HUES6 (cell line): ENCODE measurements at regions not wholly inside any gene's neighbourhood (a gene's known extent, or its start where the extent isn't known, plus 50 kb on each side); places are given as distances from the start of the nearest gene placed in this dataset.

Source experiments
- H3K27ac ChIP-seq: 2 replicates; pipeline ENCODE4 v1.7.0; 2013; ENCODE audit warnings: low read depth, mild to moderate bottlenecking, low read length, inconsistent platforms
- H3K27me3 ChIP-seq: 2 replicates; pipeline ENCODE4 v1.6.1; 2013; ENCODE audit warnings: low read length; ENCODE audit not compliant: control insufficient read depth, insufficient read depth
- H3K36me3 ChIP-seq: 2 replicates; pipeline ENCODE4 v1.6.1; 2013; ENCODE audit warnings: low read length; ENCODE audit not compliant: control insufficient read depth, insufficient read depth
- H3K4me1 ChIP-seq: 2 replicates; pipeline ENCODE4 v1.6.1; 2013; ENCODE audit warnings: low read length; ENCODE audit not compliant: control insufficient read depth, insufficient read depth
- H3K4me3 ChIP-seq: 2 replicates; pipeline ENCODE4 v1.5.1; 2013; ENCODE audit warnings: low read depth, low read length
- H3K9ac ChIP-seq: one replicate; pipeline ENCODE4 v1.6.1; 2013; ENCODE audit warnings: mild to moderate bottlenecking, low read length
- H3K9me3 ChIP-seq: 2 replicates; pipeline ENCODE4 v1.6.1; 2013; ENCODE audit warnings: low read depth, low read length; ENCODE audit not compliant: control insufficient read depth, insufficient read depth

- peaks cover 4% of the 10 kb centered on the region; the same call in 1 of the 2 replicates for H3K4me1 ChIP-seq
- no peak overlapping the region for H3K4me3 ChIP-seq
- H3K36me3 ChIP-seq: no peaks in the 10 kb centered on the region
- no peaks in the 10 kb centered on the region for H3K27me3 ChIP-seq
- H3K9me3 ChIP-seq: no peaks in the 10 kb centered on the region
- H3K9ac ChIP-seq: no peak overlapping the region
- no peak overlapping the region for H3K27ac ChIP-seq
Observed at GRCh38 chr4:123812066-123812390, 415.4 kb downstream of the SPRY1 start.

- no peaks in the 10 kb centered on the region for H3K27me3 ChIP-seq
- H3K4me3 ChIP-seq: no peak overlapping the region
- H3K4me1 ChIP-seq: 0 out of 2 replicates have a peak, but pooled peaks cover 4% of the 10 kb centered on the region
- H3K27ac ChIP-seq: no peak overlapping the region
- H3K9ac ChIP-seq: no peak overlapping the region
- peaks cover 3% of the 10 kb centered on the region; the same call in 1 of the 2 replicates for H3K9me3 ChIP-seq
- H3K36me3 ChIP-seq: no peaks in the 10 kb centered on the region
Observed at GRCh38 chr4:123813901-123814300, 417.3 kb downstream of the SPRY1 start.

- Histone ChIP-seq H3K27me3 (no peaks in the 10 kb centered on the region), H3K4me3 (no peak overlapping the region), H3K9me3 (peaks cover 3% of the 10 kb centered on the region; the same call in 1 of the 2 replicates), H3K9ac (no peak overlapping the region), H3K27ac (no peak overlapping the region), H3K4me1 (0 out of 2 replicates have a peak, but pooled peaks cover 4% of the 10 kb centered on the region), H3K36me3 (no peaks in the 10 kb centered on the region)
Observed at GRCh38 chr4:123816462-123816861, 419.9 kb downstream of the SPRY1 start.

GRCh38 chr4:123817025-123817688 is 420.6 kb downstream of the SPRY1 start:
- Histone ChIP-seq H3K9ac (no peak overlapping the region), H3K27ac (no peak overlapping the region), H3K36me3 (no peaks in the 10 kb centered on the region), H3K9me3 (peaks cover 3% of the 10 kb centered on the region; the same call in 1 of the 2 replicates), H3K4me3 (no peak overlapping the region), H3K4me1 (peaks cover 7% of the 10 kb centered on the region), H3K27me3 (no peaks in the 10 kb centered on the region)

- no peaks in the 10 kb centered on the region for H3K36me3 ChIP-seq
Observed at GRCh38 chr4:123819362-123820035, 422.9 kb downstream of the SPRY1 start.

GRCh38 chr4:123821861-123822260 is 425.3 kb downstream of the SPRY1 start:
- Histone ChIP-seq H3K27ac (no peak overlapping the region), H3K4me1 (peaks cover 4% of the 10 kb centered on the region), H3K4me3 (no peak overlapping the region), H3K27me3 (no peaks in the 10 kb centered on the region), H3K9me3 (peaks cover 9% of the 10 kb centered on the region; the same call in 1 of the 2 replicates), H3K36me3 (no peaks in the 10 kb centered on the region), H3K9ac (no peak overlapping the region)

More at GRCh38 chr4:123819362-123820035, 422.9 kb downstream of the SPRY1 start:
- H3K27ac ChIP-seq: no peak overlapping the region
- H3K27me3 ChIP-seq: no peaks in the 10 kb centered on the region
- H3K9ac ChIP-seq: no peak overlapping the region
- no peak overlapping the region for H3K4me3 ChIP-seq
- peaks cover 9% of the 10 kb centered on the region; the same call in 1 of the 2 replicates for H3K9me3 ChIP-seq
- H3K4me1 ChIP-seq: peaks cover 7% of the 10 kb centered on the region

GRCh38 chr4:123822353-123822752 is 425.8 kb downstream of the SPRY1 start:
- Histone ChIP-seq H3K36me3 (no peaks in the 10 kb centered on the region), H3K27ac (no peak overlapping the region), H3K27me3 (no peaks in the 10 kb centered on the region), H3K9ac (no peak overlapping the region), H3K4me1 (peaks cover 4% of the 10 kb centered on the region), H3K4me3 (no peak overlapping the region), H3K9me3 (peaks cover 9% of the 10 kb centered on the region; the same call in 1 of the 2 replicates)

- Histone ChIP-seq H3K27ac (no peak overlapping the region), H3K9me3 (peaks cover 9% of the 10 kb centered on the region; the same call in 1 of the 2 replicates), H3K36me3 (no peaks in the 10 kb centered on the region), H3K4me3 (no peak overlapping the region), H3K9ac (no peak overlapping the region), H3K4me1 (peaks cover 4% of the 10 kb centered on the region), H3K27me3 (no peaks in the 10 kb centered on the region)
Observed at GRCh38 chr4:123823244-123823643, 426.6 kb downstream of the SPRY1 start.

- Histone ChIP-seq H3K27ac (no peak overlapping the region), H3K36me3 (no peaks in the 10 kb centered on the region), H3K4me1 (peaks cover 4% of the 10 kb centered on the region), H3K9me3 (peaks cover 8% of the 10 kb centered on the region; the same call in 1 of the 2 replicates), H3K9ac (no peak overlapping the region), H3K4me3 (no peak overlapping the region), H3K27me3 (no peaks in the 10 kb centered on the region)
Observed at GRCh38 chr4:123824524-123824923, 427.9 kb downstream of the SPRY1 start.

- Histone ChIP-seq H3K27ac (no peak overlapping the region), H3K4me3 (no peak overlapping the region), H3K4me1 (peaks cover 4% of the 10 kb centered on the region), H3K36me3 (no peaks in the 10 kb centered on the region), H3K9ac (no peak overlapping the region), H3K27me3 (no peaks in the 10 kb centered on the region), H3K9me3 (peaks cover 13% of the 10 kb centered on the region; the same call in 1 of the 2 replicates)
Observed at GRCh38 chr4:123825596-123826291, 429.1 kb downstream of the SPRY1 start.

GRCh38 chr4:123826896-123827295 is 430.3 kb downstream of the SPRY1 start:
- Histone ChIP-seq H3K4me1 (peaks cover under 1% of the 10 kb centered on the region; the same call in 1 of the 2 replicates), H3K4me3 (no peak overlapping the region), H3K27me3 (no peaks in the 10 kb centered on the region), H3K9me3 (peaks cover 13% of the 10 kb centered on the region; the same call in 1 of the 2 replicates), H3K9ac (no peak overlapping the region), H3K36me3 (no peaks in the 10 kb centered on the region), H3K27ac (no peak overlapping the region)
